ENCODE measurements at regions not wholly inside any gene's neighbourhood (a gene's known extent, or its start where the extent isn't known, plus 50 kb on each side); places are given as distances from the start of the nearest gene placed in this dataset.

DNA sequence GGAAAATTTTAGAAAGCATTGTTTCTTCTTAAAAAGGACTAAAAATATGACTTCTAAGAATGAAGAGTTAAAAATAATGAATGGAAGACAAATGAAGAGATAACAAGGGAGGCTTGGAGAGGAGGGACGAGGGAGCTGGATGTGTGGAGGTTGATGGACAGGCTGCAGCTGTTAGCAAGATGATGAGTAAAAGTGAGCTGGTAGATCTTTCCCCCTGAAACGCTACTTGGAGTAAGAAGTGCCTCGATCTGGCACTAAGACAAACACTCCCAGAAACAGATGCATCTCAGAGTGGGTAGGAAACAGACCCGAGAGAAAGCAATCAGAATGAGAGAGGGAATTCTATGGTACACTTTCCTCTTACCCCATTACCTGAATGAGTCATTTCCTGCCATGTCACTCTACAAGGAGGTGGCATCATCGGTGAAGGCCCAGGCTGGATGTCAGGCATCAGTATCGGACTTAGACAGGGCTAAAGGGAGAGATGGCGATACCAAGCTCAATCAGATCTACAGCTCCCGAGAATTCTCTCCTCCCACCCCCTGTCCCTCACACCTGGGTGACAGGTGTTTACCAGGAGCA, 154.1 kb upstream of the BMP2 start:
- no CpG with 5 or more reads among the region's 8 CpGs for WGBS (ENCODE audit: extremely low coverage, insufficient read length, low lambda C conversion rate)

More for the DNA sequence above, 154.1 kb upstream of the BMP2 start:
- Histone ChIP-seq H3K4ac (ENCODE audit: low read depth, low read length) (no peak overlapping the region), H4K91ac (ENCODE audit: insufficient read length, low read depth, low read length) (no peak overlapping the region), H3K4me2 (ENCODE audit: insufficient read depth, insufficient read length, low read length) (no peak overlapping the region), H2BK12ac (ENCODE audit: insufficient read length, low read depth, low read length) (no peak overlapping the region), H4K5ac (ENCODE audit: insufficient read length, low read depth, low read length) (no peak overlapping the region), H3K18ac (ENCODE audit: insufficient read length, low read depth, low read length) (no peak overlapping the region), H3K79me1 (ENCODE audit: insufficient read depth, low read depth, low read length, poor library complexity, severe bottlenecking) (no peaks in the 10 kb centered on the region), H4K8ac (replicated peaks; ENCODE audit: insufficient read length, low read depth, low read length) (no peak overlapping the region), H2AK5ac (ENCODE audit: insufficient read length, low read length) (no peak overlapping the region), H3K56ac (ENCODE audit: insufficient read length, low read depth, low read length) (no peak overlapping the region), H3K4me1 (ENCODE audit: insufficient read depth, low read length) (no peaks in the 10 kb centered on the region), H2AFZ (ENCODE audit: low read length) (no peak overlapping the region), H2BK5ac (ENCODE audit: insufficient read length, low read length) (no peak overlapping the region), H3K27ac (ENCODE audit: insufficient read length, low read depth, low read length) (no peak overlapping the region), H3K79me2 (ENCODE audit: insufficient read depth, low read length) (no peaks in the 10 kb centered on the region), H2BK120ac (ENCODE audit: low read depth, low read length, poor library complexity, severe bottlenecking) (no peak overlapping the region), H3K27me3 (ENCODE audit: insufficient read depth, low read length) (no peaks in the 10 kb centered on the region), H3K23ac (ENCODE audit: insufficient read length, low read depth, low read length) (no peak overlapping the region), H2BK15ac (ENCODE audit: low read depth, low read length) (no peak overlapping the region), H3K9me3 (ENCODE audit: control insufficient read depth, low read depth, low read length) (no peaks in the 10 kb centered on the region), H3K9ac (ENCODE audit: extremely low read depth, insufficient read length, low read length) (no peak overlapping the region), H2BK20ac (ENCODE audit: low read depth, low read length, poor library complexity, severe bottlenecking) (no peak overlapping the region), H3K23me2 (ENCODE audit: insufficient read length, low read depth, low read length, poor library complexity, severe bottlenecking) (no peaks in the 10 kb centered on the region), H3T11ph (ENCODE audit: low read length) (no peak overlapping the region), H3K14ac (ENCODE audit: insufficient read depth, low read length) (no peak overlapping the region), H4K20me1 (ENCODE audit: control insufficient read depth, insufficient read depth, insufficient read length) (no peaks in the 10 kb centered on the region)
- H3K4me3 Mint-ChIP-seq: no peak overlapping the region
- DNase-seq: no peak
- H3K36me3 Mint-ChIP-seq (ENCODE audit: insufficient read depth in 1 of 3, low read depth in 3 of 3): no peaks in the 10 kb centered on the region
- H3K9me3 Mint-ChIP-seq: no peaks in the 10 kb centered on the region
- no peaks in the 10 kb centered on the region for H3K4me1 Mint-ChIP-seq
- no peaks in the 10 kb centered on the region for H3K27me3 Mint-ChIP-seq (ENCODE audit: low read depth)
- H3K27ac Mint-ChIP-seq: peak overlapping the region in 2 of 3 experiments; percentile 6; a peak in 1 of 7 replicates
- TF ChIP-seq, protein P1, sequence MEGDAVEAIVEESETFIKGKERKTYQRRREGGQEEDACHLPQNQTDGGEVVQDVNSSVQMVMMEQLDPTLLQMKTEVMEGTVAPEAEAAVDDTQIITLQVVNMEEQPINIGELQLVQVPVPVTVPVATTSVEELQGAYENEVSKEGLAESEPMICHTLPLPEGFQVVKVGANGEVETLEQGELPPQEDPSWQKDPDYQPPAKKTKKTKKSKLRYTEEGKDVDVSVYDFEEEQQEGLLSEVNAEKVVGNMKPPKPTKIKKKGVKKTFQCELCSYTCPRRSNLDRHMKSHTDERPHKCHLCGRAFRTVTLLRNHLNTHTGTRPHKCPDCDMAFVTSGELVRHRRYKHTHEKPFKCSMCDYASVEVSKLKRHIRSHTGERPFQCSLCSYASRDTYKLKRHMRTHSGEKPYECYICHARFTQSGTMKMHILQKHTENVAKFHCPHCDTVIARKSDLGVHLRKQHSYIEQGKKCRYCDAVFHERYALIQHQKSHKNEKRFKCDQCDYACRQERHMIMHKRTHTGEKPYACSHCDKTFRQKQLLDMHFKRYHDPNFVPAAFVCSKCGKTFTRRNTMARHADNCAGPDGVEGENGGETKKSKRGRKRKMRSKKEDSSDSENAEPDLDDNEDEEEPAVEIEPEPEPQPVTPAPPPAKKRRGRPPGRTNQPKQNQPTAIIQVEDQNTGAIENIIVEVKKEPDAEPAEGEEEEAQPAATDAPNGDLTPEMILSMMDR (conservative IDR thresholded peaks at IDR 0.05): no peak

All from H9 (cell line).